ENCODE measurements at regions not wholly inside any gene's neighbourhood (a gene's known extent, or its start where the extent isn't known, plus 50 kb on each side); places are given as distances from the start of the nearest gene placed in this dataset.

DNA sequence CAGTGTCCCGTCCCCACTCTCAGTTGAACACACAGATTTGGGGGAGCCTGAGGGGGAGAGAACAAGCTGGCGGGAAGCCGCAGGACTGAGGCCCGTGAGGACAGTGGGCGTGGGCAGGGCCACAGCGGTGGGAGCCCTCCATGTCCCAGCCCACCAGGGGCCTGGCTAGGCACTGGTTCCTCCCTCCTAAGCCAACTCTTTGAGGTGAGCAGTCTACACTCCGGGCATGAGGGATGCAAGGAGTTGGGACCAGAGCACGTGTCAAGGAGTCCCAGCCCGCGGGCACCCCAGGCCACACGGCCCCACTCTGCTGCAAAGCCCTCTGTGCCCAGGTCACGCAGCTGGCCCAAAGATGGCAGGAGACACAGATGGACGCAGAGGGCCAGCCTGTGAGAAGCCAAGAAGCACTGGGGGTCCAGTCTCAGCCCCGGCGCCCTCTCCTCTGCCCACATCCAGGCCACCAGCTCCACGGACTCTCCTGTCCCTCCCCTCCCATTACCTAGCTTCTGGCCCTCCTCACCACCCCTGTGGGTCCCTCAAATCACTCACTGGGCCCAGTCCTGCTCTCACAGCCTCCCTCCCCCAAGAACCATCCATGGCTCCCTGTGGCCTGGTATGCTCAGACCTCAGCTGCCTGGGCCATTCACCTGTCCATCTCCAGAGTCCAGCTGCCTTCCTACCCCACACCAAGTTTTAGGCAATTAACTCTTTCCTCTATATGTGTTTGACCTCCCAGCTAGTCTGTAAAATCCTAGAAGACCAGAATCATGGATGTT lies 206.5 kb downstream of the RBFOX3 start:
- DNase-seq (ENCODE audit: low read depth in 3 of 3, low spot score in 1 of 3), result no peak

DNA sequence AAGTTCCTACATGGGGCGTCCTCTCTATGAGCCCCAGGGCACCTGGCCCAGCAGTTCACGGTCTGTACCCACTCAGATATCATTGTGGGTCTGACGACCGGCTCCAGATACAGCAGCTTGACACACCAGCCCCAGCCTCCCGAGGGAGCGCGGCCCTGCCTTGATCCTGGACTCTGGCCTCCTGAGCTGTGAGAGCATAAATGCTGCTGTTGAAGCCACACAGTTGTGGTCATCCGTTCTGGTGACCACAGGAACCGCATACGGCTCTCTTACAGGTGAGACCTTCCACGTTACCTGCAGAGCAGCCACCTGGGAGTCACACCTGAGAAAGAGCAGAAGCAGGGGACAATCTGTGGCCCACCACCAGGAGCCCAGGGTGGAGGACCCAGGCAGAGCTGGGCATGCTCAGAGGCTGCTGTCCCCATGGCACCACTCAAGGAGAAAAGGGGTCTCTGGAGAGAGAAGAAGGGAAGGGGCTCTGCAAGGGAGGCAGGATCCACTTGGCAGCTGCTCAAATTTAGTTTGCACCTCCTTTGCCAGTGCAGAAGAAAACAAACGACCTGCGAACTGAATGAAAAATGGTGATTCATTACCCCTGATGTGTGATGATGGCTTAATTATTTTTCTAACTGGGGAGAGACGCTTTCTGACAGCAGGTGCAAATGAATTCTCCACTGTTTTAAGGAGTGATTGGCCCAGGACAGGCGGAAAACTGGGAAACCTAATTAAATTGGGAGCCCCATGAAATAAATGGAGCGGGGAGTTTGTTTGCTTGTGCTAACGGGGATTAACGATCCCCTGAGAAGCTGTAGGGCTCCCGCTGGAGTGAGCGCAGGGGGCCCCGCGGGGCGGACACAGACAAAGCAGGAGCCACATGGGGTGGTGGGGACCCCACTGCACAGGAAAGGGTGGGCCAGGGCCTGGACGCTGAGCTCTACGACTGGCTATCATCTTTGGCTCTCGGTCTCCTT lies 208.9 kb downstream of the RBFOX3 start:
- no peak for DNase-seq (ENCODE audit: low read depth in 3 of 3, low spot score in 1 of 3)

DNA sequence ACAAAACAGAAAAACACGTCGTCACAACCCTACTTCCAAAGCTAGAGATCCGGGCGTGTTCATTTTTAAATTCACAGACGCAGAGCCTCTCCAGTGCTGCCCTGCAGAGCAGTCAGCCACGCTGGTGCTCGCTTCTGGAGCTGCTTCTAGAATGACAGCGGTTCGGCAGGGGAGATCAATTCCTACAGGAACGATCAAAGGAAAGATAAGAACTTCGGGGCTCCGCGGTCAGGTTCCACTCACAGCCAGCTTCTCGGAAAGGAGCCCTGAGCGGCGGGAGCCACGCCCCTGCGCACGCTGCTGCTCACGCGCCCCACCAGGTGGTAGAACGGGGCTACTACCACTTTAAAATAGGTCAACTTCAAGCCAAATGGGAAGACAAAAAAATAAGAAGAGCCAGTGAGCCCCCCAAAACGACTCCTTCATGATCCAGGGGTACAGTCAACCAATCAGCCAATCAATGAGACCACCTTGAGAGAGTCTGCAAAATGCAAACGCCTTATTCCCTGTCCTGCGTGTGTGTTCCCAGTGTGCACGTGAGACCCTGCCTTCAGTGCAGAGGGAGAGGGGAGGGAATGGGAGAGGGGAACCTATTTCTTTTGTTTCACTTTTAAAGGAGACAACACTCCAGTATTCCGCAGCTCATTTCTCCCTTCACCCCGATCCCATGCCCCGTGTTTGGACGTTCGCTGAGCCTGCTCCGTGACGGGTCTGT lies 209.7 kb downstream of the RBFOX3 start:
- peak; percentile 15 to 70 (median 48) for DNase-seq (ENCODE audit: low read depth in 3 of 3, low spot score in 1 of 3)

DNA sequence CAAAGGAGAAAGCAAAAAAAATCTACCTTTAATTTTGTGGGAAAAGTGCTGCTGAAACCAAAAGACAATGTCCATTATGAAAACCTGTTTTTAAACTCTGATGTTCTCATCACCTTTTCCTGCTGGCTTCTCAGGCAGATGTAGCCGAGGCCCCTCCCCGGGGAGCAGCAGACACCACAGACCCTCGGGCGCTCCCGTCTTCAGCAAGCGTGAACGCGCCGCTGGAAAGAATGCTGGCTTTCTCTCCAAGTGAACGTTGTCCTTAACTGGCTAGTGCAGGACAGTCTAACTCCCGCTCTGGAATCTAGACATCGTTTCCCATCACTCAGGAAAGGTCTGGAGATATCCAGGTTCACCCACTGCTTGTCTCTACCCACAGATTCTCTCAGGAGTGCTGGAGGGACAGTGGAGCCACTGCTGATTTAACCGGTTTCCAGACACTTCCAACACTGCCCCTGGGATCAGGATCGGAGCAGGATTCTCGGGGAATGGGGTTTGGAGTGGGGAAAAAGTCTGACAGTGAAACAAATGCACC lies 211.2 kb downstream of the RBFOX3 start:
- no peak for DNase-seq (ENCODE audit: low read depth in 3 of 3, low spot score in 1 of 3)

DNA sequence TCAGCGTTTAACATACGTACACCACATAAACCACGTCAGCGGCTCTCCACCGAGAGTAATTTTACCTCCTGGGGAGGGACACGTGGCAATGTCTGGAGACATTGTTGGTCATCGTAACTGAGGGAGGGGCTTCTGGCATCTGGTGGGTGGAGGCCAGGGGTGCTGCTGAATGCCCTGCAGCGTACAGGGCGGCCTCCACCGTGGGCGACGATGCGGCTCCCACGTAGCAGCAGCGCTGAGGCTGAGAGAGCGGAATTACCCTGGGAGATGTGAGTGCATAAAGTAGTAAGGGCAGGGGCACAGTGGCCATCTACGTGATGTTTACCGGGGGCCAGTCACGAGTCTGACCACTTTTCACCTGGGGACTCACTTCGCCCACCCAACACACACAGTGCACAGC lies 212.4 kb downstream of the RBFOX3 start:
- DNase-seq (ENCODE audit: low read depth in 3 of 3, low spot score in 1 of 3), result no peak

DNA sequence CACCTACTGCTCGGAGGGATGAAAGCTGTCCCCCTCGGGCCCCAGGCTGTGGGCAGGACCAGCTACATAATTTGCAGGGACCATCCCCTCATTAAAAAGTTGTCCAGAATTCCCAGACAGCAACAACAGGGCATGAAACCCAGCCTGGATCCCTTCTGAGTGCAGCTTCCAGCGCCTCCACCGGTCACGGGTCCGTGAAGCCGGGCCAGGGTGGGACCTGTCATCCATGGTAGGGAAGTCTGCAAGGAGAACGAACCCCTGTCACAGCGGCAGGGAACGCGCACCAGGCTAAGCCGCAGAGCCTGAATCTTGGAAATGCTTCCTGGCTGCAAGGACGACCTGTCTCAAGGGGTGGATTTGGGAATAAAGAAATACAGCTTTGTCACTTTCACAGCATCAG lies 214.2 kb downstream of the RBFOX3 start:
- no peak for DNase-seq (ENCODE audit: low read depth in 3 of 3, low spot score in 1 of 3)

DNA sequence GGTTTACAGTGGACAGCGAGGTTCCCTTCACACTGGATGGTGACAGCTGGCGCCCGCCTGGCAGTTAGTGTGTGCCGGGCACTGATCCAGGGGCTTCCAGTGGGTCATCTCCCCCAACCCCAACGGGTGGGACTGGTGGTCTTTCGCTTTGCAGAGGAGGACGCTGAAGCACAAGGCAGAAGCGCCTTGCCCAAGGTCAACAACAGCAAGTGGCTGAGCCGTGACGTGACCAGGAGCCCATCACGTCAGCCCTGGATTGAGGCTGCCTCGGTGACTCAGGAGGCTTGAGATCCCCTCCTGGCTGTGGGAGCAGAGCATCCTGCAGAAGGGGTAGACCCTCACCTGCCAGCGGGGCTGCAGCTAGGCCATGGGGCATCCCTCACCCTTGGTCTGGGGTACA lies 215.3 kb downstream of the RBFOX3 start:
- DNase-seq (ENCODE audit: low read depth in 3 of 3, low spot score in 1 of 3), result no peak

DNA sequence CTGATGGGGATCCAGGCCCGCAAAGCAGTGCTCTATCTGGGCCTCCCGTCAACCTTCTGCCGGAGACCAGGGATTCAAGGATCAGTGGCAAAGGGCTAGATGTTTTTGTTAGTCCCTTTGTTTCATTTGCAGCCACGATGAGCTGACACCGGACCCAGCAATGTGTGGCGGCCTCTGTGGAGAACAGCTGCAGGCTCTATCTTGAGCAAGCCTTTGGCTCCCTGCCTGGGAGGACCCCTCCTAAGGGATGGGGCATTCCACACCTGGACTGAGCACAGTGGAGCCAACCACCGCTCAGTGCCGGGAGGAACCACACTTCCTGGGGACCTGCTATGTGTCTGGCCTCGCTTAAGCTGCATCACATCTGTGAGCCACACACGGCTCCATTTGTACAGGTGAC lies 215.8 kb downstream of the RBFOX3 start:
- DNase-seq (ENCODE audit: low read depth in 3 of 3, low spot score in 1 of 3), result no peak

DNA sequence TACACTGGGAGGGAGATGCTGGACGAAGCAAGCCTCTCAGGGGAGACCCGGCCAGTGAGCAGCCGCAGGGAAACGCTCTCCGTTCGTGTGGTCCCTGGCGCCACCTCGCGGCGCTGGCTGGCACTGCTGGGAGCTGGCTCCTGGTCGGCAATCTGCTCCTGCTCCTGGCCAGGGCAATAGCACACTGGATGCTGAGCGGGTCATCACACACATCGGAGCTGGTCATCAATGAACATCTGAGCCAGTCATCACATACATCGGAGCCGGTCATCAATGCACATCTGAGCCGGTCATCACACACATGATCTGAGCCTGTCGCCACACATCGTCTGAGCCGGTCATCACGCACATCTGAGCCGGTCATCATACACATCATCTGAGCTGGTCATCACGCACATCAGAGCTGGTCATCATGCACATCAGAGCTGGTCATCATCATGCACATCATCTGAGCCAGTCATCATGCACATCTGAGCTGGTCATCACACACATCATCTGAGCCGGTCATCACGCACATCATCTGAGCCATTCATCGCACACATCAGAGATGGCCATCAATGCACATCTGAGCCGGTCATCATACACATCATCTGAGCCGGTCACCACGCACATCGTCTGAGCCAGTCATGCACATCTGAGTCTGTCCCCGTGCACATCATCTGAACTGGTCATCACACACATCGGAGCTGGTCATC lies 217.3 kb downstream of the RBFOX3 start:
- peak; percentile 6 to 60 (median 30) for DNase-seq (ENCODE audit: low read depth in 3 of 3, low spot score in 1 of 3)

DNA sequence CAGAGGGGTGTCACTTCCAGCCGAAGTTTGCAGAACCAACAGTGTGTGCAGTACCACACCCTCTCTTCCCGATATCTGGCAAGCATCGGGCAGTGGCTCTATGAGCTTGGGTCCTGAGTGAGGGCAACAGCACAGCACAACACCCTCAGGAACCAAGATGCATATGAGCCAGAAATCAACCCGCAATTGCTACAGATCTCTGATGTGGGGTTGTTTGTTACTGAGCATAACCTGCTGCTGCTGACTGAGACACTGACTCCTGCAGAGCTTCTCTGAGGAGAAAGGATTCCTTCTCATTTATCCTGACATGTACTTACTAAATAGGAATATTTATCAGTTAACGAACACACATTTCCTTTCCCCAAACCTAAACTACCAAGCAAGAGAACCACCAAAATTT lies 218.3 kb downstream of the RBFOX3 start:
- no peak for DNase-seq (ENCODE audit: low read depth in 3 of 3, low spot score in 1 of 3)

DNA sequence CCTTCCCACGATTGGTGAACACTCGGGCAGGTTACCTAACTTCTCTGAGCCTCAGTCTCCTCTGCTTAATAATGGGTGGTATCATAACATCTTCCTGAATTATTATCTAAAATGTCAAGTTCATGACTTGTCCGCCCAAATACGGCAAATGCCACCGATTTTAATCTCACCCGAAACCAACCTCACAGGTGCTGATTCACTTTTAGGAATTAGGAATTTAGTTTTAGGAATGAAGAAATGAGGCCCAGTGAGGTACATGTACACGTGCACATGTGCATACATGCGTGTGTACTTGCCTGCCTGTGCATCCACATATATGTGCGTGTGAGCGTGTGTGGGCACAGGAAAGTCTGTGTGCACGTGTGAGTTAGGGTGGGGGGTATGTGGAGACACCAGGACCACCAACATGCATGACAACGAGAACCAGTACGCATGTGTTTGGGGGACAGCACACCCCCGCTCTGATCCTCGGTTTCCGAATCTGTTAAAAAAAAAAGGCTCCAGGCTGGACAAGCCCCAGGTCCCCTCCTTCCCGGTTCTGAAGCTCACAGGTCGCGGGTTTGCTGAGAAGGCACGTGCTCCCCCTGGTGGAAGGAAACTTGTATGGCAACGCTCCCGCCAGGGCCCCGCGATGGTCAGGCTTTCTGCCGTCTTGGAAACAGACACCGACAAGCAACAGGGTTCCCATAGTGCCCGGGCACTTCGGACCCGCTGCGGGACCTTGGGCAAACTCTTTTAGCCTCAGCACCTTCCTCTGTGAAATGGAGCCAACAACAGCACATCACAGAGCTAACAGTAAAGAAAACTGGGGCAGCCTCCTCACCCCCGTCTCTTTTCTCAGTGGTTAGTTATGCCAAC lies 219.2 kb downstream of the RBFOX3 start:
- DNase-seq (ENCODE audit: low read depth in 3 of 3, low spot score in 1 of 3), result peak; percentile 8 to 58 (median 27)

DNA sequence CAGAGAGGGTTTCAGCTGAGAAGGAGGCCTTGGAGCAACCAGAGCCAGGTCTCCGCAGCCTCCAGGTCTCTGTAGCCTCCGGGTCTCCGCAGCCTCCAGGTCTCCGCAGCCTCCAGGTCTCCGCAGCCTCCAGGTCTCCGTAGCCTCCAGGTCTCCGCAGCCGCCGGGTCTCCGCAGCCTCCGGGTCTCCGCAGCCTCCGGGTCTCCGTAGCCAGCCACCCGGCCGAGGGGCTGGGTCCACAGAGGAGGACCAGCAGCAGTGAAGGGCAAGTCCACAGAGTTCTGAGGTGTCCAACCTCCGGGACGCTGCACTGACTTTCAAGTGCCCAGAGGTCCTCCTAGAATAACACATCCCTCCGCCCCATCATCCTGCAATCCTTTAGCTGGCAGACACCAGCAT lies 221.0 kb downstream of the RBFOX3 start:
- DNase-seq (ENCODE audit: low read depth in 3 of 3, low spot score in 1 of 3), result no peak

DNA sequence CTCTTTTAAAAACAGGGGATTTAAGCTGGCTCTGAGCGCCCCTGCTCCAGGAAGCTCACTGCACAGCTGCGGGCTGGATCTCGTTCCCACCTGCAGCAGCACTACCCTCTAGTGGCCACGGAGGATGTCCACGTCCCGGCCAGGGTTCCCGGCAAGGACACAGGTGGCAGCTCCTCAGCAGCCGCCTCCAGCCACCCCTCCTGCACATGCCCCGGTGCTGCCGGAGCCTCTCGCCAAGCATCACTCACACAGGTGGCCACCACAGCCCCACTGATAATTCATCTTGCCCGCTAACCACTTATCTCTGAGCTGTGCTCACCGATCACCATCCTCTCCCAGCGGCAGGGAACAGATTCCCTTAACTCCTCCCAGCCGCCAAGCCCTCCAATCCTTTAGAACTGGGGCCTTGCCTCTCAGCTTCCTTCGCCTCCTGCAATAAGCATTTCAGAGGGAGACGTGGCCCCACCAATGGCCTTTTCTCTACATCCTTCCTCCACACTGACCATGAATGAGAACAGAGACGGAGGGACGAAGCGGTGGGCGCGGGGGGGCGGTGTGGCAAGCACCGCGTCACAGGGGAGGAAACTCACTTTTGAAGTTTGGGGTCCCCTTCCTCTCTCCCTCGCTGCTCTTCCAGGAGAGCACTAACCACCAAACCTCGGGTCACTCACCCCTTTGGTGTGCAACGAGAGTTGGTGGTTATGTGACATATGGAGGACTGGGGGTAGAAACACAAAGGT lies 222.1 kb downstream of the RBFOX3 start:
- no peak for DNase-seq (ENCODE audit: low read depth in 3 of 3, low spot score in 1 of 3)

DNA sequence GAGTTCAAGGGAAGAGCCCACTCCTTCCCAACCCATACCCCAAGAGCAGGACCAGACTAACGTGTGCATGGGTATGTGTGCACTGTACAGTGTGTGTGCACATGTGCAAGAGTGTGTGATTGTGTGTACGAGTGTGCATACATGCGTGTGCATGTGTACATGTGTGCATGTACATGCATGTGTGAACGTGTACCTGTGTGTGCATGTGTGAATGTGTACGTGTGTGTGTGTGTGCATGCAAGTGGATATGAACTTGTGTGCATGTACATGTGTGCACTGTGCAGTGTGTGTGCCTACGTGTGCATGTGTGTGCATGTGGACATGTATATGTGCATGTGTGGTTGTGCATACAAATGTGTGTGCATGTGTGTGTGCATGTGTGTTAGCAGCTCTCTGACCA lies 223.1 kb downstream of the RBFOX3 start:
- DNase-seq (ENCODE audit: low read depth in 3 of 3, low spot score in 1 of 3), result no peak

DNA sequence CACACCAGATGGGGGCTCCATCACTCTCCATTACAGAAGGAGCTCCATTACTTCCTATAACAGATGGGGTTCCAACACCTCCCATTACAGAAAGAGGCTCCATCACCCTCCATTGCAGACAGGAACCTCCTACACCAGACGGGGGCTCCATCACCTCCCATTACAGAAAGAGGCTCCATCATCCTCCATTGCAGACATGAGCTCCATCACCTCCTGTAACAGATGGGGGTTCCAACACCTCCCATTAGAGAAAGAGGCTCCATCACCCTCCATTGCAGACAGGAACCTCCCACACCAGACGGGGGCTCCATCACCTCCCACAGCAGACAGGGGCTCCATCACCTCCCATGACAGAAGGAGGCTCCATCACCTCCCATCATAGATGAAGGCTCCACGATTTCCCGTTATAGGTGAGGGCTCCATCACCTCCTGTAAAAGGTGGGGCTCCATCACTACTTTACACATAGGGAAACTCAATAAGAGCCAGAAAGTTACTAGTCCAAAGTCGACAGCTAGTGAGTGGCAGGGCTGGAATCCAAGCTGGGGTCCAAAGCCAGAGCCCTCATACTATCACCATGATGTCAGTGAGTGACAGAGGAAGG lies 224.8 kb downstream of the RBFOX3 start:
- no peak for DNase-seq (ENCODE audit: low read depth in 3 of 3, low spot score in 1 of 3)

DNA sequence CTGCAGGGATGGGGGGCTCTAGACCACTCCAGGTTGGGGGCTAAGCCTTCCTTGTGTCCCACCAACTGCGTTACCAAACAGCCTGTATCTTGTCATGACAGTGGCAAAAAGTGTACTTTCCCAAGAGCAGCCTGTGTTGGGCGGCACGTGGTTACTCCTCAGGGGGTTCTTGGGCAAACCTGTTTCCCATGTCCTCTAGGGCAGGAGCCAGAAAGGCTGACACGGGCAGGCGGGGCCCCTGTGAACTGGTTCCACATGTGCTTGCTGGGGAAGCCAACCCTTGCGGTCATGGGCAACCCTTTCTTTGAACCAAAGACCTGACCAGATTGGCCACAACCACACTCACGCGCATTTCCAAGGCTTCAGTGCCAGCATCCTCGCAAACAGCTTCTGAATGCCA lies 228.5 kb downstream of the RBFOX3 start:
- no peak for DNase-seq (ENCODE audit: low read depth in 3 of 3, low spot score in 1 of 3)

DNA sequence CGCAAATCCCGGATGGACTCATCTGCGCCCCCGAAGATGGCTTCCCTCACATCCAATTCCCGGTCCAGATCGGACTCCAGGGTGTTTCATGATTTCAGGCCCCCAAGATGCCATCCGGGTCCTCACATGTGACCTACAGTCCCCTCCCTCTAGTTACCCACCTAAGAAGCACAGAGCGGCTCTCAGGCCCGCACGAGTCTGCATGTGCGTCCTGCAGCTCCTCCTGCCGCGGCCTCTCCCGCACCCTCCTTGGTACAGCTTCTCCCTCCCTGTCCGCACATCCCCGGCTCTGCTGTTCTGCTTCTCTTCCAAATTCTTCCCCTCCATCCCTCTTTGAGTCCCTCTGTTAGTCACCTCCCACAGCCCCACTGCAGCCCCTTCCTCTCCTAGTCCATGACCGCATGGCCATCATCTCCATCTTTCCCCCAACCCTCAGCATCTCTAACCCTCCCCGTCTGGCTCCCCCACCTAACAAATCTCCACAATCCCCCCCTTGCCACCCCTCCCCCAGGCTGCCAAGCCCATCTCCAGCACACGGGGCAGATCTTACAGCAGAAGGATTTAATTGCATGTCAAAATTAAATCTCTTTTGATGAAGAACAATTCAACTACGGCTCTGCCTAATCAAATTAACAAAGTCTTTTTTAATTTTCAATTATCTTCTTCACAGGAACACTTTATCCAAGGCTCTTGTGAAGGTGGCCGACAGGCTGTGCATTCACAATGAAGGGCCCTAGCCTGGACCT lies 231.0 kb downstream of the RBFOX3 start:
- DNase-seq (ENCODE audit: low read depth in 3 of 3, low spot score in 1 of 3), result no peak

DNA sequence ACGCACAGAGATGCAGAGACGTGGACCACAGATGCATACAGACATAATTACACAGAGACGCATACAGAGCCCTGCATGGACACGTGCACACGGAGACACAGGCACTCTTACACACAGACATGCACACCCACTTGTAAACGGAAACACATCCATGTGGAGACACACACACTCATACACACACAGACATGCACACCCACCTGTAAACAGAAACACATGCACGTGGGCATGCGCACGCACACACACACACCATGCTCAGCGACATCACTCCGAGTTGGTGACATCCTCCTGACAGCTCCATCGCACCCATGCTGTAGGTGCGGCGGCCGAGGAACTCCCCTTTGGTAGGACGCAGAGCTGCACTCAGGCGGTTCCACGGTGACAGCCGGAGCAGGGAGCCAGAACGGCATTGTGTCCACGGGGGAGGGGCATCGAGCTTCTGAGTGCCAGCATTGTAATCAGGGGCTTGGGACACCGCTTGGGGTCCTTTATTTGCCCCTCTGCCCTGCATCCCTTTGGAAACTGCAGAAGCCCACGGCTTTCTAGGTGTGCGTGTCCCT lies 233.5 kb downstream of the RBFOX3 start:
- no peak for DNase-seq (ENCODE audit: low read depth in 3 of 3, low spot score in 1 of 3)
